ENCODE measurements at regions not wholly inside any gene's neighbourhood (a gene's known extent, or its start where the extent isn't known, plus 50 kb on each side); places are given as distances from the start of the nearest gene placed in this dataset.
"Not testable (repeated sequence)": the region's sequence is repeated elsewhere in the genome, so short reads cannot be mapped to it uniquely, and the experiment has no call there.

- TF ChIP-seq CTCF, POLR2A (IDR thresholded peaks at IDR 0.05): not testable (repeated sequence)
Measured at GRCh38 chr3:195989197-195989920, 81.0 kb upstream of the TNK2 start.

All from tibial nerve (tissue), 3 donors.